HG03442 (cell line): ENCODE measurements at regions not wholly inside any gene's neighbourhood (a gene's known extent, or its start where the extent isn't known, plus 50 kb on each side); places are given as distances from the start of the nearest gene placed in this dataset.

Source experiments
- ATAC-seq: cut with Tn5 transposase; IDR thresholded peaks from one replicate; pipeline ENCODE4 v1.9.1; 2021; ENCODE audit warnings: mild to moderate bottlenecking, moderate library complexity; ENCODE audit not compliant: unreplicated experiment

DNA sequence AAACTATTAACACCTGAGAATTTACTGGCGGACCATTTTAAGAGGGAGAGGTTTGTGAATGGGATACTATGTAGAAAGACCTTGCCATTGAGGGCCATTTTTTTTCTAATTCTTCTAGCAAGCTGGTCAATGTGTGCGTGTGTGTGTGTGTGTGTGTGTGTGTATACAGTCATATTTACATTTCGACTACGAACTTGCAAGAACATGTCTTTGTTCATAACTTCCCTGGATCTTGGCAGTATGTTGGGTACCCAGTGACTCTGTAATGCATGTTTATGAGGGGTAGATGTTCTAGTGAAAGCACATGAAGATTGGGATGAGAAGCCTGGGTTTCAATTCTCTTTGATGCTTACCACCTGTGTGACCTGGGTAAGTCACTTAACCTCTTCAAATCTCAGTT lies 133.6 kb downstream of the UBE2E3 start:
- no peak for ATAC-seq

DNA sequence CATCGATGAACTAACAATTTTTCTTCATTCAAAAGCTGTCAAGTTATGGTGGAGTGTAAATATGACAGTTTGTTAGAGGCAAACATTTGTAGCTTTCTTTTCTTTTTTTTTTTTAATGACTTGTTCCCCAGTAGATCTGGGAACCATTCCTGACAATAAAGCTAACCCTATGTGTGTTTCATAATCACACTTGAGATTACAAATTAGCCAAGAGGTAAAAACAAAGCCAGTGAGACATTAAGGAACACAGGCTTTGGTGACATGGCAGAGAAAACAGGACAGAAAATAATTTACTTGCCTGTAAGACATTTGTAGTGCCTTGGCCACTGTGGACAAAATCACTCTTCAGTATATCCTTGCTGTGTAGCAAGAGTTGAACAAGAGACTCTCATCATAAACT lies 135.9 kb downstream of the UBE2E3 start:
- ATAC-seq, result no peak

DNA sequence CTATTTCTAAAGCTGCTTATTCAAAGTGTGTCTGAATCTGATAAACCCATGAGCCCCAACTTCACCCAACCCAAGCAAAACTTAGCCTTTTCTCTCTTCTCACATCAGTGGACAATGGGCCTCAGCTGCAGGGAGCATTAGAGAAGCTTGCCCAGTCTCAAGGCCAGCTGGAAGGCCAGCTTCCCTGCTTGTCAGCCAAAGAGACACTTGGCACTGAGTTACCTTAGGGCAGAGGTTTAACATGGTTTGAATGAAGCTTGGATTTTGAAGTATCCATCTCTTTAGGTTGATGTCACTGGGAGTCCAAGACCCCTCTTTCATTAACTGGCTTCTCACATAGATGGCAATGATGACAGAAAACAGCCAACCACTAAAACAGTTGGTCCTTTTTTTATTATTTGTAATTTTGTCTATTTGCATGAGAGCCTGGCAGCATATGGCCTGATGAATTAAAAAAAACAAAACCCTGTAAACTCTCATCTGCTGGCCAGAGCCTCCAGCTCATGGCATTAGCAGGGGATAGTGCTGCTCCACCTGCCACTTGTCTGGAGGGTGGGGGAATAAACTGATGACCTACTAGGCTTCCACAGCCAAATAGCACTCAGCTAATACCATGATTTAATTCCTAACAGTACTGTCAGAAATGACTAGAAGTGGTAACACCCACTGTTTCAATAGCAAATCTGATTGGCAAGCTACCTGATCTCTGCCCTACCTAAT lies 137.0 kb downstream of the UBE2E3 start:
- no peak for ATAC-seq

DNA sequence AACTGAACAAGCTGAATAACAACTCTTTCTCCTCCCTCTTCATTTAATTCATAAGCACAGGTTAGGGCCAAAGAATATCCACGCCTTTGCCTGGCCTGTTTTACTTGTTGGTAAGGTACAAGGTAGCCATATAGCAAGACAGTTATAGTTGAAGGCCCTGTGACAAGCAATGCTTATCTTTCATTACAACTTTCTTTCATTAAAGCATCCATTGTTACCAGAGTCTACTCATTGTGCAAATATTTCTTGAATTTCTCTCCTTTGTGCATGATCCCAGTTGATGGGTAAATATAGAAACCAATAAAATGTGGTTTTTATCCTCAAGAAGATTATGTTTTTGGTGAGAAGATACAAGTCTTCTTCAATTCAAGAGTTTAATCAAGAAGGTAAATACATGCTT lies 140.2 kb downstream of the UBE2E3 start:
- no peak for ATAC-seq

DNA sequence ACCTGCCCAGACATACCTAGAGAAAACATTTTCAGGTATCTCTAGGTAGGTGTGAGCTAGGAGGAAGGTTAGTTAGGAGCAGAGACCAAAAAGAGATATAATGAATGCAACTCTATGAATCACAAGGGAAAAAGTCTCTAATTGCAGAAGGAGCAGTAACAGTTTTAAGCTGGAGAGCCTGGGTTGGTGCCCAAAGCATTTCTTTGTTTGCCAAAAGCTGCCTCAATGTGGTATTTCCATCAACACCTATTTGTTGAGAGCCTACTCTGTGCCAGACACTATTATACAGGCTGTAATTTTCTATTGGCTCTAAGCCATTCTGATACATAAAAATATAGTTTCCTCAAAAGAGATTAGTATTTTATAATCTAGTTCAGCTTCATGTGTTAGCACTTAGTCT lies 141.6 kb downstream of the UBE2E3 start:
- no peak for ATAC-seq

DNA sequence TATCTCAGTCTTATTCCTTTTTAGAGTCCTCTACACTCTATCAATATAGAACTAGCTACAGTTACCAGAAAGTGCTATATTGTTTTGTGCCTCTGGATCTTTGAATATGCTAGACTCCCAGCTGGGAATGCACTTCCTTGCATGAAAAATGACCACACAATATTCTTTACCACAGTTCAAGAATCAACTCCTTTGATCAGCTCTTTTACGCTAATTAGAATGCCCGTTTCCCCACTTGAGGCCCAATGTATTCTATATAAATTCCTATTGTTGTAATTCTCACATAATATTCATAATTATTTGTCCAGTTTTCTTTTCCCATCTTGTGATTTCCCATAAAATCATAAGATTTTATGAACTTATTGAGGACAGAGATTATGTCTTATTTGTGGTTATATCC lies 142.2 kb downstream of the UBE2E3 start:
- no peak for ATAC-seq

DNA sequence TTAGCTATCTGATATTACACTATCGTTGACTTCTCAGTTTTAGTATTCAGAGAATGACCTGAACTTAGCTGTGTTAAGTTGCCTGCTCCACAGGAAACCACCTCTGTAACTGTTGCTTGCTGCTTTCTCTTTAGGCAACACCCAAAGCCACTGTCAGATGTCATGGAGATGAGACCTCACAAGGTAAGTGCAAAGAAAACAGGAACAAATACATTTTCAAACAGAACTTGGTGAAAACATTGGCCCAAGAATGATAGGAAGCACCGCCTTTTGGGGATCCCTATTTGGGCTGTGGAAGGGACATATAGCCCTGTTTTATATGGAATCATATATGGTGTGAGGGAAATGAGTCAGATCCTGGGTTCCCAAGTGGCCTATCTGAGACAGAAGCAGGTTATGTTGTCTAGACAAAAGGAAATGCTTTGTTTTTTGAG lies 143.4 kb downstream of the UBE2E3 start:
- ATAC-seq, result peak; percentile 92

DNA sequence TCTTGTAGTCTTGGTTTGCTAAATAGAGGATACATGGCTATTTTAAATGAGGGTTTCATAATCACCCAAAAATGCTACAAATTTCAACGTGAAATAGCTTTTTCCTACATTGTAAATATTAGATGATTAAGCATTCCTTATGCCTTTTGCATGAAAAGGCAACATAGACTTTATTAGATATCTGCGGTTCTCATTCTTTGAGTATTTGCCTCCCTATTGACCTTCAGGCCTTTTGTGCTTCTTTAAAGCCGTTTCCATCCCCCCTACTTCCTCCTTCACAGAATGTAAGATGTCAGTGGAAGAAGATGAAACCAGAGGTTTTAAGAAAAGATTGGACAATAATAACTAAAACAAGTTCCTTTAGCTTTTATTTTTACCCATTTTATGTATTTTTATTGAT lies 144.1 kb downstream of the UBE2E3 start:
- ATAC-seq, result no peak

DNA sequence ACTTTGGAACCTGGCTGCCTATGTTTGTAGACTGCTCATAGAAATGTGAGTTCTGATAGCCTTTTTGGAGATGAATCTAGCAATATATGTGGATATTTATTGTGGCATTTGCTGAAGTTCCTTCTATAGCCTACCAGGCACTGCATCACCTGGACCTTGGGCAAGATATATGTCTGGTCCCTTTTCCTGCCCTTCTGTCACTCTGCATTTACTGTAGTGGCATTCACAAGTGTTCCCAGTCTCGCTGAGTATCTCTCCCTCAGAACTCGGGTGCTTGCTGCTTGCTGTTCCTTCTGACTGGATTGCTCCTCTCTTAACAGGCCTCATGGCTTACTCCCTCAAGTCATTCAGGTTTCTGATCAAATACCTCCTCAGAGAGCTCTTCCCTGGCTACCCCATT lies 145.0 kb downstream of the UBE2E3 start:
- no peak for ATAC-seq

DNA sequence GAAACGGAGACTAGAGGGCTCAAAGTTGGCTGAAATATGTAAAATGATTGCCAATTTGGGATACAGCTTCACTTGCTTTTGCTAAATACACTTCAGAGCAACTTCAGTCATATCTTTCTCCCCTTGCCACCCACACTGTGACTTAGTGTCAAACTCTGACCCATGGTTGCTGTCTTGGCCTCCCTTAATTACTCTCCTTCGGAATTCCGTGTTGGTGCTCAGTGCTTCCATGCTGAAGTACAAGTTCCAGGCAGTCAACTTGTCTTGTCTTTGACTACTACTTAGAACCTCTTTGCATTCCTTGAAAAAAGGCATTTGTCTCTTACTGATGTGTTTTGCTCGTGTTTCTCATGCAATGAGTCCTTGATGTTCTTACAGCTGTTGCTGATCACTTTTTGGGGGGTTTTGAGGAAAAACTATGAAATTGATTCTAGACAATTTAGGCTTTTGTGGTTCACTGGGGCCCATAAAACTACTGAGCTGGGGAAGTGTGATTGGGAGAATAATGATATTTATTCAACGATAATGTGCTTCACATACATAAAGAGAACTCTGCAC lies 146.0 kb downstream of the UBE2E3 start:
- no peak for ATAC-seq

DNA sequence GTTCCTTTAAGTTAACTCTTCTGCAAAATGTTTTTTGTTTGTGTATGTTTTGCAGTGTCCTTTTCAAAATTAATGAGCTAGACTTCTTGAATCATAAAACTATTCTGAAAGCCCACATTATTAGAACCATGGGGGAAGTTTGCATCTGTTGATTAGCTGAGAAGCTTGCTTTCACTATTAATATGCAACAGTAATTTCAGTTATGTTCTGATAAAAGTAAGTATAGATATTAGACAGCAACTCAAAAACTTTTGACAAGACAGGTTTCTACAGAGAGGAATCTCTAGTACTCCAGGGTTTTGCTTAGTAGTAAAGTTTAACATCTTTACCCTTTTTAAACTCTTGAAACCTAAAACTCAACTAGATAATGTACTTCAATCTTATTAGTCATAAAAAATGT lies 147.8 kb downstream of the UBE2E3 start:
- peak; percentile 74 for ATAC-seq

DNA sequence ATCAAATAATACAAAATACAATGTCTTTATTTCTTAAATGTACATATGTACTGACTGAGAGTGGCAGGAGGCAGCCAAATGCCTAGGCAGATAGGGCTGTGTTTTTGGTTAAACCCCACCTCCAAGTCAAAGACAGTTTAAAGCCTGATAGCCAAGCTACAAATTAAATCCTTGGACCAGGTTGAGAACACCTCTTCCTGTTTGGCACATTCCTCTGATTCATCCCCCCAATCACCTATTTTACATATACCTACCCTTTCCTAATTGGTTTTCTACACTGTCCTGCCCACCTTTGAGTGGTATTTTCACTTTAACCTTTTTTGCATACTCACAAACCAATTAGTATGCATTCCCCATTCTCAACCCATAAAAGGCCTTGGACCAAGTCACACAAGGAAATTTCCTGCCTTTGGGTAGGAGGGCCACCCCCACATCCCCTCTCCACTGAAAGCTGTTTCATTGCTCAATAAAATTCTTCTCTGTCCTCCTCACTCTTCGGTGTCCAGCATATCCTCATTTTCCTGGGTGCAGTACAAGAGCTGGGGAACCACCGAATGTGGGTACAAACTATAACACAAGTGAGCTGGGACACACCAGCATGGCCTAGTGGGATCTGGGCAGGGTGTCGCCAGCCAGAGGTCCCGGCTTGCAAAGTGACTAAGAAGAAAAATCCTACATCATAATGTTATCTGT lies 149.1 kb downstream of the UBE2E3 start:
- ATAC-seq, result no peak

DNA sequence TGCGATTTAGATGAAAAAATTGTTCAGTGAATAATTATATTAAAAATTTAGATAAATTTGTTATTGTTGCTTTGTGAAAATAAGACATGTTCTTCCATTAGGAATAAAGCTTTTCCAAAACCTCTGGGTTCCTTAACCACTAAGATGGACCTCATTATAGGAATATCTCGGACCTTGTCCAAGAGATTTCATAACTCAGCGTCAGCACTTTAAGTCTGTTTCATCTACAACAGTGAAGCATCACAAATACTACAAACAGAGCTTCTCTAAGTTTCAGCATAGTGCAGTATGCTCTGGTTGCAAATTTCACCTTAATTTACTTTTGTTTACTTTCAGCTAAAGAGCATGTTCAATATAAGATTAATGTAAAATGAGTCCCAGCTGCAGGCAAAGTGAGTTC lies 150.3 kb downstream of the UBE2E3 start:
- no peak for ATAC-seq

DNA sequence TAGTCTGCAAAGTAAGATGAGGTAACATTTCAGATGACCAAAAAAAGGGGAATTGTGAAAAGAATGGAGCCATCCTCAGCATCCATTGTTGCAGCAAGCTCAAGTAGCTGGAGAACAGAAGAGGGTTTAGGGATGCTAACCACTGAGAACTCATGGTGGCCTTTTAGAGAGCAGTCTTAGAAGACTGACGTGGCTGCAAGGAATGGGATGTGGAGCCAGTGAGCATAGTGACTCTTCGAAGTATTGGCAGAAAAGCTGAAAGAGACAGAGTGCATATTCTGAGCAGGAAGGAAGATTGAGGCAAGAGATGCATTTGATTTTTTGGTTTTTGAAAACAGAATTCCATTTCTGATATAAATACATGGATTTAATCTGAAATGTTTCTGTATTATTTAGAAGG lies 151.2 kb downstream of the UBE2E3 start:
- ATAC-seq, result no peak

DNA sequence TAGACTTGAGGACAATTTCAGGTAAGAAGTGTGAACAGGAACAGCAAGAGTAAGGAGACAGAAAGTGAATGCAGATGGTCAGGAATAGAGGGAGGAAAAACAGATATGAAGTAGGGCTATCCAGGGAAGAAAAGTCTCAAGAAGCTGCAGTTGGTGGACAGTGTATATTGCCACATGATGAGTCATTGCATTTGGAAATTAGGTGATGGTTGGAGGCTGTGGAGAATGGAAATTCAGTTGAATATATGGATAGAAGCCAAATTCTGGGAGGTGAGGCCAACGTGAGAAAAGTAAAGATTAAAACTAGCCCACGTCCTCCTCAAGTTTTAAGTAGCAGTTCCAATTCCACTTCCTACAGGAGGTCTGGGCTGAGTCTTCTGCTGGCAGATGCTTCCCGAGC lies 158.4 kb downstream of the UBE2E3 start:
- no peak for ATAC-seq

DNA sequence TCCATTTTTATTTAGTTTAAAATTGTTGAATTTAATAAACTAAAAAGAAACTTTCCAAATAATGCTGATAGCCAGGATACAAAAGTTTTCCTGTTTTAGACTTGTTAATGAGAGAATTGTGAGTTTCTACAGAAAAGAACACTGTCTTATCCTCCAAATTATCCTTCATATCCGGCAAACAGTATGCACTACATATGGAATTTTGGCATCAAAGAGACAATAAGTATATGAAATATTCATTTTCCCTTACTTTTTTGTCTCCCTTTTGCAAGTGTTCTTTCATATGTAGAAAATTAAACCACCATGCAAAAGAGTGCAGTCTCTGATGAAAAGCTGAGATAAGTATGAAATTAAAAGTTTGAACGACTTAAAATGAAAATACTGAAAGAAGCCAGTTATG lies 159.4 kb downstream of the UBE2E3 start:
- no peak for ATAC-seq

DNA sequence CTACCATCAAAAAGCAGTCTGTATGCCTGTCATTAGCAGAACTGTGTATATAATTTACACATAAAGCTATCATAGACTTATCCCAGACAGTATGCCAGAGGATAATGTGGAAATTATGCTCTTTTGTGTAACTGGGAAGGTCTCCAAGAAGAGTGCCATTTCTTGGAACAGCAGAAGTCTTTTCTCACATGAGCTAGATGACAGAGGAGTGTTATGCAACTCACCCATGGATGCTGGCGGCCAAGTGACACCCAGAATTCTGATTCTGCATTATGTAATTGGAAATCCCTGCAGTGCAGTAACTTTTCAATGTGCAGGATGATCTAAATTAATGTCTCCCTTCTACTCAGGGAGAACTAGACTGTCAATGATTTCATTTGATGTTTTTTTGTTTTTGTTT lies 160.0 kb downstream of the UBE2E3 start:
- ATAC-seq, result no peak

DNA sequence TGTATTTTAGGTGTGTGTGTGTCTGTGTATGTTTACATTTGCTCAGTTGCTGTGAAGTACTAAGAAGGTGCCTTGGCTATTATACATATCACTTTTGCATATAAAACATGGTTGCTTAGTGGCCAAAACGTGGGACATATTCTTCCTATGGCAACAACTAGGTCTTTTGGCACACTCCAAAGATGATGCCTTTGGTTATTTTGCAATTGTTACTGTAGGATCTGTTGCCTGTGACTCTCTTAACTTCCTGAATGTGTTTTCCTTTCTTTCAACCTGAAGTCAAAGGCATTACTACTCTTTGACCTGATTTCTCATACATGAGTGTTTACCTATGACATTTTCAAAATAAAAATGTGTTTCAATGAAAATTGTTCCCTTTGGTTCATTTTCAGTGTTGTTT lies 160.5 kb downstream of the UBE2E3 start:
- ATAC-seq, result no peak

DNA sequence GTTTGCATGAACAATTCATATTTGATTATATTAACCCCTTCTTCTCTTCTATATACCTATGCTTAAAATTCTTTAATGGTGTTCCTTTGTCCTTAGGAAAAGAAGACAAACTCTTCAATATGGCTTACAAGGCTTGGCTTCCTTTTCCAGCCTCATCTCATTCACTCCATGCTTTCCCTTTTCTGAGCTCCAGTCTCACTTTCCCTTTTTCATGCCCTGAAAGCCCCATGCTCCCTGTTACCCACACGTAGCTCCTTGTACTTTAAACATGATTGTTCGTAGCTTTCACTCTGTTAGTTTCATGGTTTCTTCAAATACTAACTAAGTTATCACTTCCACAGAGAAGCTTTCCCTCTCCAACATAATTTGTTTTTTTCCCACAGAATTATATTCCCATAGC lies 161.3 kb downstream of the UBE2E3 start:
- ATAC-seq, result no peak

DNA sequence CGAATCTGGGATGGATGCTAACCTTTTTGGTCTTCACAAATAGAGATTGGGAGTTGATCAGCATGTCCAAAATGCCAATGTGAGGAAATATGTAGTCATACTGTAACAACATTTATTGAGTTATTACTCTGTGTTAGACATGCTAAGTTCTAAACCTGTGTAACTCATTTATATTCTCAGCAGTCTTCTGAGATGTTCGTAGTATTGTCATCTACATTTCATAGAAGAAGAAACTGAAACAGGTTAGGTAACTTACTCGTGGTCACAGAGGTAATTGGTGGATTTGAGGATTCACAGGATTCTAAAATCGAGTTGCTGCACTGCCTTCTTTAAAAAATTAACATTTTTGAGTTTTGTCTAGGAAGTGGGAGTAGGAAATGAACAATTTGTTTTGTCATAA lies 162.1 kb downstream of the UBE2E3 start:
- ATAC-seq, result no peak

DNA sequence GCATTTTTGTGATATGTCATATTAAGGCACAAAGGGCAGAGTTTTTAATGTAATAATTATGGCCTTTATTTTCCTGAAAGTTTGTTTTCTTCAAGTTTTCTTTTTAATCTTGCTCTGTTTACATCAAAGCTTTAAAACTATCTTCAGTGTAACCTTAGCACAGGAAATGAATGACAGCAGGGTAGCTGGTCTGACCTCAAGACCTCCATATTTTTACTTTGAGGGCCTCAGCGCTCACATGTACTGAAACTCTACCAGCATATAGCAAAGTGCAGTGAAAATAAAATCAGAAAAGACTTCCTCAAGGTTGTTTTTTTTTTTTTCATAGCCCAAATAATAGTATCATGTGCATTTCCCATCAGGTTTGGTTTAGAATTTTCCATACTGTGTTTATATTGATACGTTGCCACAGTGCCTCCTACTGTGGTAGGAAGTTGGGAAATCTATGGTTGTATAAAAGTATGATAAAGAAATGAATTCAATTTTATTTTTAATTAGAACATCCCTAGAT lies 163.4 kb downstream of the UBE2E3 start:
- ATAC-seq, result no peak

DNA sequence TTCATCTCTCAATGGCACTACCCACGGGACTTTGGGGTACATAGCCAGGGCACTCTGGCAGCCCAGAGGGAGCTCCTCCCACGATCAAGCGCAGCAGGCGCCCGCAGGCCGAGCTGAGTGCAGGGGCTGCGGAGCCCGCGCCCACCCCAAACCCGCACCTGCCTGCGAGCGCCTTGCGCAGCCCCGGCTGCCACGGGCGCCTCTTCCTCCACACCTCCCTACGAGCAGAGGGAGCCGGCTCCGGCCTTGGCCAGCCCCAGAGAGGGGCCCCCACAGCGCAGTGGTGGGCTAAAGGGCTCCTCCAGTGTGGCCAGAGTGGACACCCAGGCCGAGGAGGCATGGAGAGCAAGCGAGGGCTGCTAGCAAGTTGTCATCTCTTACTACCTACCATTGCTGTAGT lies 165.2 kb downstream of the UBE2E3 start:
- ATAC-seq, result no peak
